ENCODE measurements at regions not wholly inside any gene's neighbourhood (a gene's known extent, or its start where the extent isn't known, plus 50 kb on each side); places are given as distances from the start of the nearest gene placed in this dataset.
"Not testable (repeated sequence)": the region's sequence is repeated elsewhere in the genome, so short reads cannot be mapped to it uniquely, and the experiment has no call there.

- H3K9me3 ChIP-seq (ENCODE audit: low read length); BruUV-seq (replicated peaks); CTCF ChIA-PET (ENCODE audit: unreplicated experiment); H3K9me2 ChIP-seq (ENCODE audit: insufficient read depth, low read length); H2AFZ ChIP-seq (ENCODE audit: low read length); H3K4me2 ChIP-seq (ENCODE audit: low read length); H3K27ac ChIP-seq (ENCODE audit: low read depth, low read length, poor library complexity, severe bottlenecking); POLR2A ChIA-PET; intact Hi-C loops (cut with micrococcal nuclease; ENCODE audit: unreplicated experiment); H4K20me1 ChIP-seq (ENCODE audit: insufficient read depth, low read length); H3K4me1 ChIP-seq (ENCODE audit: insufficient read depth, low read length, poor library complexity, severe bottlenecking); H3K4me3 ChIP-seq (ENCODE audit: low read depth, low read length, poor library complexity, severe bottlenecking); H3K36me3 ChIP-seq (ENCODE audit: insufficient read depth, low read length); H3K79me2 ChIP-seq (ENCODE audit: insufficient read depth, low read depth, low read length); DNase-seq (ENCODE audit: low spot score): not testable (repeated sequence)
These were observed 330.5 kb downstream of the CNTNAP3B start for GRCh38 chr9:41798684-41799083.

- BruUV-seq (replicated peaks): not testable (repeated sequence)
These were observed 338.4 kb downstream of the CNTNAP3B start for GRCh38 chr9:41790719-41791363.

GRCh38 chr9:41790007-41790406 is 339.2 kb downstream of the CNTNAP3B start:
- BruUV-seq (replicated peaks); DNase-seq (ENCODE audit: low spot score); POLR2A ChIA-PET; intact Hi-C loops (cut with micrococcal nuclease; ENCODE audit: unreplicated experiment); H4K20me1 ChIP-seq (ENCODE audit: insufficient read depth, low read length); H3K79me2 ChIP-seq (ENCODE audit: insufficient read depth, low read depth, low read length); H3K4me3 ChIP-seq (ENCODE audit: low read depth, low read length, poor library complexity, severe bottlenecking); H3K9me3 ChIP-seq (ENCODE audit: low read length); H3K4me2 ChIP-seq (ENCODE audit: low read length); H3K9me2 ChIP-seq (ENCODE audit: insufficient read depth, low read length); H3K27ac ChIP-seq (ENCODE audit: low read depth, low read length, poor library complexity, severe bottlenecking); H2AFZ ChIP-seq (ENCODE audit: low read length); CTCF ChIA-PET (ENCODE audit: unreplicated experiment); H3K4me1 ChIP-seq (ENCODE audit: insufficient read depth, low read length, poor library complexity, severe bottlenecking); H3K36me3 ChIP-seq (ENCODE audit: insufficient read depth, low read length): not testable (repeated sequence)

More at GRCh38 chr9:41790719-41791363, 338.4 kb downstream of the CNTNAP3B start:
- H3K27ac ChIP-seq (ENCODE audit: low read depth, low read length, poor library complexity, severe bottlenecking); H3K36me3 ChIP-seq (ENCODE audit: insufficient read depth, low read length); H3K9me3 ChIP-seq (ENCODE audit: low read length); H3K9me2 ChIP-seq (ENCODE audit: insufficient read depth, low read length); POLR2A ChIA-PET; intact Hi-C loops (cut with micrococcal nuclease; ENCODE audit: unreplicated experiment); DNase-seq (ENCODE audit: low spot score); H3K4me2 ChIP-seq (ENCODE audit: low read length); H3K4me3 ChIP-seq (ENCODE audit: low read depth, low read length, poor library complexity, severe bottlenecking); H2AFZ ChIP-seq (ENCODE audit: low read length); CTCF ChIA-PET (ENCODE audit: unreplicated experiment); H3K79me2 ChIP-seq (ENCODE audit: insufficient read depth, low read depth, low read length); H4K20me1 ChIP-seq (ENCODE audit: insufficient read depth, low read length); H3K4me1 ChIP-seq (ENCODE audit: insufficient read depth, low read length, poor library complexity, severe bottlenecking): not testable (repeated sequence)

- BruUV-seq (replicated peaks); intact Hi-C loops (cut with micrococcal nuclease; ENCODE audit: unreplicated experiment); DNase-seq (ENCODE audit: low spot score); H3K36me3 ChIP-seq (ENCODE audit: insufficient read depth, low read length); H3K79me2 ChIP-seq (ENCODE audit: insufficient read depth, low read depth, low read length); H3K9me3 ChIP-seq (ENCODE audit: low read length); POLR2A ChIA-PET; CTCF ChIA-PET (ENCODE audit: unreplicated experiment); H3K4me1 ChIP-seq (ENCODE audit: insufficient read depth, low read length, poor library complexity, severe bottlenecking); H4K20me1 ChIP-seq (ENCODE audit: insufficient read depth, low read length); H3K4me3 ChIP-seq (ENCODE audit: low read depth, low read length, poor library complexity, severe bottlenecking); H3K27ac ChIP-seq (ENCODE audit: low read depth, low read length, poor library complexity, severe bottlenecking); H3K4me2 ChIP-seq (ENCODE audit: low read length); H2AFZ ChIP-seq (ENCODE audit: low read length); H3K9me2 ChIP-seq (ENCODE audit: insufficient read depth, low read length): not testable (repeated sequence)
These were observed 339.8 kb downstream of the CNTNAP3B start for GRCh38 chr9:41789387-41789786.

- H3K36me3 ChIP-seq (ENCODE audit: insufficient read depth, low read length); H3K27ac ChIP-seq (ENCODE audit: low read depth, low read length, poor library complexity, severe bottlenecking); CTCF ChIA-PET (ENCODE audit: unreplicated experiment); intact Hi-C loops (cut with micrococcal nuclease; ENCODE audit: unreplicated experiment); H3K9me3 ChIP-seq (ENCODE audit: low read length); H3K9me2 ChIP-seq (ENCODE audit: insufficient read depth, low read length); H3K4me3 ChIP-seq (ENCODE audit: low read depth, low read length, poor library complexity, severe bottlenecking); H2AFZ ChIP-seq (ENCODE audit: low read length); BruUV-seq (replicated peaks); H3K4me2 ChIP-seq (ENCODE audit: low read length); H3K4me1 ChIP-seq (ENCODE audit: insufficient read depth, low read length, poor library complexity, severe bottlenecking); H3K79me2 ChIP-seq (ENCODE audit: insufficient read depth, low read depth, low read length); H4K20me1 ChIP-seq (ENCODE audit: insufficient read depth, low read length); POLR2A ChIA-PET; DNase-seq (ENCODE audit: low spot score): not testable (repeated sequence)
These were observed 341.3 kb downstream of the CNTNAP3B start for GRCh38 chr9:41787951-41788350.

GRCh38 chr9:41787270-41787669 is 342.0 kb downstream of the CNTNAP3B start:
- H3K27ac ChIP-seq (ENCODE audit: low read depth, low read length, poor library complexity, severe bottlenecking); CTCF ChIA-PET (ENCODE audit: unreplicated experiment); H3K9me2 ChIP-seq (ENCODE audit: insufficient read depth, low read length); H2AFZ ChIP-seq (ENCODE audit: low read length); H4K20me1 ChIP-seq (ENCODE audit: insufficient read depth, low read length); H3K79me2 ChIP-seq (ENCODE audit: insufficient read depth, low read depth, low read length); BruUV-seq (replicated peaks); H3K36me3 ChIP-seq (ENCODE audit: insufficient read depth, low read length); H3K4me3 ChIP-seq (ENCODE audit: low read depth, low read length, poor library complexity, severe bottlenecking); POLR2A ChIA-PET; DNase-seq (ENCODE audit: low spot score); intact Hi-C loops (cut with micrococcal nuclease; ENCODE audit: unreplicated experiment); H3K4me2 ChIP-seq (ENCODE audit: low read length); H3K4me1 ChIP-seq (ENCODE audit: insufficient read depth, low read length, poor library complexity, severe bottlenecking); H3K9me3 ChIP-seq (ENCODE audit: low read length): not testable (repeated sequence)

GRCh38 chr9:41784006-41784405 is 345.2 kb downstream of the CNTNAP3B start:
- DNase-seq (ENCODE audit: low spot score); H3K4me2 ChIP-seq (ENCODE audit: low read length); H3K79me2 ChIP-seq (ENCODE audit: insufficient read depth, low read depth, low read length); H3K27ac ChIP-seq (ENCODE audit: low read depth, low read length, poor library complexity, severe bottlenecking); H3K4me1 ChIP-seq (ENCODE audit: insufficient read depth, low read length, poor library complexity, severe bottlenecking); H3K36me3 ChIP-seq (ENCODE audit: insufficient read depth, low read length); POLR2A ChIA-PET; BruUV-seq (replicated peaks); H4K20me1 ChIP-seq (ENCODE audit: insufficient read depth, low read length); H2AFZ ChIP-seq (ENCODE audit: low read length); H3K9me3 ChIP-seq (ENCODE audit: low read length); H3K4me3 ChIP-seq (ENCODE audit: low read depth, low read length, poor library complexity, severe bottlenecking); H3K9me2 ChIP-seq (ENCODE audit: insufficient read depth, low read length); intact Hi-C loops (cut with micrococcal nuclease; ENCODE audit: unreplicated experiment); CTCF ChIA-PET (ENCODE audit: unreplicated experiment): not testable (repeated sequence)

Data from OCI-LY7 (cell line).